ENCODE measurements at regions not wholly inside any gene's neighbourhood (a gene's known extent, or its start where the extent isn't known, plus 50 kb on each side); places are given as distances from the start of the nearest gene placed in this dataset.

DNA sequence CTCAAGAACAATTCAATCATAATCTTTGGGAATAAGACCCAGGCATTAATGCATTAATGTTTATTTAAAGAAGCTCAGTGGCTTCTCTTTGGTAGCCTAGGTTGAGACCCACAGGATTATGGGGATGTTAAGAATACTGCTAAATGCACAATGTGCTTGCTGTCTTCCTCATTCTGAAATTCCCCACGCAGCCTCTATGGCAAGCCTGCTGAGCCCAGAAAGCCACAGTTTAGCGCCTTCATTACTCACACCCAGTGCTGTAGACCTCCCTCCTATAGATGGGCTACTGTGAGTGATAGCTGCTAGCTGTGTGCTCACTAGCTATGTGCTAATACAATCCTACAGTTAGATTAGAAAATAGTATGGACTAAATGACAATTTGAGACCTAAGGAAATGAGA is 90.6 kb downstream of the TNFSF13B start:
- DNase-seq, result no peak

DNA sequence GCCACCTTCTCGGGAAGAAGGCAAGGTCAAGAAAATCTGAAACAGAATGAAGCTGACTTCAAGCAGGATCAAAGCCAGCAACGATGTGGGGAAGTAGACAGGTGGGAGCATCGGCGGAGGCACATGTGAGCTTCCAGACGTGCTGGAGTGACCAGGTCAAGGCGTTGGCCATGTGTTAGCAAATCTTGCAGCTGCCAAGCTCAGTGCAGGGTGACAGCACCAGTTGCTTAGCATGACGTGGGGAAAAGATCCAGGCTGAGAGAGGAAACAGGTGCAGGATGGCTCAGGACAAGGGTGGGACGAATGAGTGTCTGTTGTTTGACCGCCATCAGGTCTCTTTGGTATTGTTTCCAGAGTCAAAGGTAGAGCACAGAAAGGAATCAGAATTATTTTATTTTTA is 92.3 kb downstream of the TNFSF13B start:
- DNase-seq, result no peak

DNA sequence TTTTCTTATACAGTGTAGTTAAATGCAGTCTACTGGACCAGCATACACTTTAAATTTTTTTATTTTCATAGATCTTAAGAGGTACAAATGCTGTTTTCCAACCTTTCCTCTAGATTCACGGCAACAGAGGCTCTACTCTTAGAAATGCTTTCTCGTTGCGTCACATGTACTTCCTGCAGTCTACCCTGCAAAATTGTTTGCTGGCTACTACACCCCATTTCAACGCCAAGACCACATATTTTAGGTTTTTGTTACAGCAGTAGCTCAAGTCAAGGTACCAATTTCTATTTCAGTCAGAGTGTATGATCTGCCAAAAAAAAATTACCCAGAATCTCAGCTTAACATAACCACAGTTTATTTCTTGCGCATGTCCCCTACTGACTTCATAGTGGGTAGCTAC is 94.1 kb downstream of the TNFSF13B start:
- DNase-seq, result no peak

DNA sequence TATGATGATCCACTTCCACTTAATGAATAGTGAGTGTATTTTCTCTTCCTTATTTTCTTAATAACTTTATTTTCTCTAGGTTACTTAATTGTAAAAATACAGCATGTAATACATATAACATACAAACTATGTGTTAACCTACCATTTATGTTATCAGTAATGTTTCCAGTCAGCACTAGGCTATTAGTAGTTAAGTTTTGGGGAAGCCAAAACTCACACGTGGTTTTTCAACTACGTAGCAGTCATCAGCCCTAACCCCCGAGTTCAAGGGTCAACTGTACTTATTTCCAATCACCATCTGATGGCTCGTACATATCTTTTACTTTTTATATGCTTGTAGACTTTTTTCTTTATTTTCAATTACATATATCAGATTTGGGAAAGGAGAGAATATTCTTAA is 95.7 kb downstream of the TNFSF13B start:
- DNase-seq, result no peak

DNA sequence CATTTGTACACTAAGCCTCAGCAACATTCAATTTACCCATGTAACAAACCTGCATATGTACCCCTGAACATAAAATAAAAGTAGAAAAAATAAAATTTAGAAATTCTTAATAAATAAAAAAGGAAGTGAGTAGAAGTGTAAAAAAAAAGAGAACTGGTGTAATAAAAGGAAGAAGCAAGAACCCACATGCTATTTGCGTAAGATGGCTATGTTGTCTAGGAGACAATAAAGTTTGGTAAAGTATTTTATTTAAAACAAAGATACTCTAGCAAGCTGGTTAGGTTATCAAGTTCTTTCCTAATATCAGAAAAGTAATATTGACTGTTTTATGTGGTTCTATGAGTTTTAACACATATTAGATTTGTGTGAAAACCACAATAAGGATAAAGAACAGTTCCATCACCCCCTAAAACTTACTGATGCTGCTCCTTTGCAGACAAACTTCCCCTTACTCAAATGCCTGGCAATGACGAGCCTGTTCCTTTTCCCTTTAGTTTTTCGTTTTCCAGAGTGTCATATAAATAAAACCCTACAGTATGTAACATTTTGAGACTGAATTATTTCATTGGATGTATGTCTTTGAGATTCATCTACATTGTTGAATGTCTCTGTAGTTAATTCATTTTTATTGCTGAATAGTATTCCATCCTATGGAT is 98.9 kb downstream of the TNFSF13B start:
- no peak for DNase-seq

DNA sequence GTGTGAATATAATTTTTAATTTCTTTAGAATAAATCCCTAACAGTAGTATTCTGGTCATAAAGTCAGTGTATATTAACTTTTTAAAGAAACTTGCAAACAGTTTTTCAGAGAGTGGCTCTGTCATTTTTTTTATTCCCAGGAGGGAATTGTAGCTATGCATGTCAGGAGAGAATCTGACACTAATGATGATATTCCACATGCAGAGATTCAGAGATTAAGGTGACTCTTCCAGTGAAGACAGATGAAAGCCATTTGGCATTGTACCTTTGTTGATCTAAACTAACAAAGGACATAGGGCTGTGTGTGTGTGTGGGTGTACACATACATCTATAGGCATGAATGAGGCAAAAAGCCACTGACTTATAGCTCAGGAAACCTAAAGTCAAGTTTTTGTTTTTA is 99.9 kb downstream of the TNFSF13B start:
- no peak for DNase-seq

DNA sequence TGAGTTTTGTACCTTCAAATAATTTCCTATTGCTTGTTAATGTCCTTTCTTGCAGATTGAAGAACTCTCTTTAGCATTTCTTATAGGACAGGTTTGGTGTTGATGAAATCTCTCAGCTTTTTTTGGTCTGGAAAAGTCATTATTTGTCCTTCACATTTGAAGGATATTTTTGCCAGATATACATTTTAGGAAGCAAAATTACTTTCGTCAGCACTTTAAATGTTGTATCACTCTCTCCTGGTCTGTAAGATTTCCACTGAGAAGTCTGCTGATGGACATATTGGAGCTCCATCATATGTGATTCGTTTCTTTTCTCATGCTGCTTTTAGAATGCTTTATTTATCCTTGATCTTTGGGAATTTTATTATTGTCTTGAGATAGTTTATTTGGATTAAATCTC is 105.5 kb downstream of the TNFSF13B start:
- DNase-seq, result no peak

DNA sequence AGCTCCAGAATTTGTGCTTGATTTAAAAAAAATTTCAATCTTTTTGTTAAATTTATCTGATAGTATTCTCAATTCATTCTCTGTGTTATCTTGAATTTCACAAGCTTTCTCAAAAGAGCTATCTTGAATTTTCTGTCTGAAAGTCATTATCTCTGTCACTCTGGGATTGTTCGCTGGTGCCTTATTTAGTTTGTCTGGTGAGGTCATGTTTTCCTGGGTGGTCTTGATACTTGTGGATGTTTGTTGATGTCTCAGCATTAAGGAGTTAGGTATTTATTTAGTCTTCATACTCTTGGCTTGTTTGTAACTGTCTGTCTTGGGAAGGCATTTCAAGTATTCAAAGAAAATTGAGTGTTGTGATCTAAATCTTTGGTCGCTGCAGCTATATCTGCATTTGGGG is 106.3 kb downstream of the TNFSF13B start:
- DNase-seq, result no peak

DNA sequence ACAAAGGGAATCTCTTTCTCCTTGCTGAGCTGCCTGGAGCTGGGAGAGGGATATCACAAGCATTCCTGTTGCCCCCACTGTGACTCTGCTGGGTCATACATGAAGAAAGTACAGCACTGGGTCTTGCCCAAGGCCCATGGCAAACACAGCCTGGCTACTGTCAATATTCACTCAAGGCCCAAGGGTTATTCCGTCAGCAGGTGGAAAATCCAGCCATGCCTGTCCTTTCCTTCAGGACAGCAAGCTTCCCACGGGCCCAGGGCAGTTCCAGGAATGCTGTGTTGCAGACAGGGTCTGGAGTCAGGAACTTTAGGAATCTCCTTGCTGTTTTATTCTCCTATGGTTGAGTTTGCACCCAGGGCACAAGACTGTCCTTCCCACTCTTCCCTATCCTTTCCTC is 106.8 kb downstream of the TNFSF13B start:
- DNase-seq, result no peak

DNA sequence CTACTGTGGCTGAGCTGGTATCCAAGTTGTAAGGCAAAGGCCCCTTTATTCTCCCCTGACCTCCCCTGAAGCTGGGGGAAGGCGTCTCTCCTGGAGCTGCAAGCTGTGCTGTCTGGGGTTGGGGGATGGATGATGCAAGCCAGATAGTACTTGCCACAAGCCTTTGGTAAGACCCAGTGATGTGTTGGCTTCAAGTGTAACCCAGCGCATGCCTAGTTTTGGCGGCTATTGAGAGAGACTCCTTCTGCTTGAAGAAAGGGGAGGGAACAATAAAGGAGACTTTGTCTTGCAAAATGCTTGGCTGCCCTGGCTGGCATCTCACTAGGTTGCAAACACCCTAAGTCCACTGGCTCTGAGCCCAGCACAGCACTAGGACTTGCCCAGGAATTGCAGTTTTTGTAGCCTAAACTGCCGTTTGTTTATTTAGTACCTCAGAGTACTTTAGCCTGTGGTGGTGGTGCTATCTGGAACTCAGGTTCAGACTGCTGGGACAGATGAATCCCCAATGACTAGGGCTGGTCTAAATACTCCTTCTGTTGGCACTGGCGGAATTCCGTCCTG is 108.2 kb downstream of the TNFSF13B start:
- no peak for DNase-seq

DNA sequence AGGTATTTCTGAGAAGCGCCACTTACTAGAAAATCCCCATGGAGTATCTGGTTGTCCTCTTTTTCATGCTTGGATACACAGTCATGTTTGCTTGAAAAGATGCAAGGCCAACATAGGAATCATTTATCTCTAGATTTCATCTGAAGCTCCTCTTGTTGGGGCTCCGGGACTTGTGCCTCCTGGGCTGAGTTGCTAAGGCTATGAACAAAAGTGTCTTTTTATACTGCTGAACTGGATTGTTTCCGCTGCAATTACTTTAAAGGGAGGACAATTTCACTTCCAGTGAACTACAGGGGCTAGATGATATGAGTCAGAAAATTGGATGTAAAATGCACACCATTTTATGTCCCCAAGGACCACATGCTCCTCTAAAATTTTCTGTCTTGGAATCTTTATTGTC is 114.1 kb downstream of the TNFSF13B start:
- DNase-seq, result no peak

DNA sequence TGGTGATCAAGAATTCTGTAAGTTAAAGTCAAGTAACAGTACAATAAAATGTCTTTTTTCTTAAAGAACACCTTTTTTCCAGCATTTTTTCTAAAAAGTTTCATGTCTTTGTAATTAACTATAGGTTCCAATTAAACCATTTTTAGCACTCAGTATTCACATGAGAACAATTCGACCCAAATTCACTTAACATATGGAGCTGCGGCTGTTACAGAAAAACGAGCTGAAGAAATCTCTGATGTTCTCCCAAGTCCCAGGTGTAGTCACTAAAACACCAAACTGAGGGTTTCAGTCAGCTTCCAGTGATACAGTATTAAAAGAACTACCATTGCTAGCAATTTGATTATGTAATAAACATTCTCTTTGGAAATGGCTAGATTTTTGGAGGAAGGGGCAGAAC is 117.6 kb downstream of the TNFSF13B start:
- no peak for DNase-seq

DNA sequence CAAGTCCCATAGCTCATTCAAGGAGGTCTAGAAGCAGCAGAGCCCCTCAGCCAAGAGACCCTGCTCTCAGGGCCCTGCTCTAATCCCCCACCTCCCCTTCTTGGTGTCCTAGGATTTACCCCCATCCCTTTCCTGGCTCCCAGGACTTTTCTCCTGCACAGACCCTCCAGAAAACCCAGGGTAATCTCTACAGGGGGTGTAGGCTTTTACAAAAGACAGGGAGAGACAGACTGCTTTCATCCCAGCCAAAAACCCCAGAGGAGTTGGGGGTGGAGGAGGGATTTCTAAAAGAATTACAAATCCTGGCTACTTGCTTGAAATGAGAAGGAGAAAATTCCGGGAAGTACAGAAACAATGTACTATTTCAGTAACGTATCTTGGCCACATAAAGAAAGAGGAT is 133.3 kb downstream of the TNFSF13B start:
- no peak for DNase-seq

DNA sequence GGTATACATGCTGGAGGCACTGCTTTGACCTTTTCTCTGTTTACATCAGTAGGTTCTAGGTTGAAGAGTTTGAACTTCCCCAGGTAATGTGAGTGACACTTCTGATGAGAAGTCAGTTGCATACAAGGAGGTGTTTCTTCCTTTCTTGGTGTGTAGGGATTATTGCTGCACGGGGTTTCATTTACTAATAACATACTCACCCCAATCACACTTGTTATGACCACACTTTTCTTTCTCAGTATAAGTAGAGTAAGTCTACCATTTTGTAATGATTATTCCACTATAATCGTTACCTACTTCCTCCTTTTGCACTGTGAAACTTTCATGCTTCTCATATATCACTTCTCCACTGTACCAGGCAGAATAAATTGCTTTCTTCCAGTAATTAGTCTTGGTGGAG is 138.0 kb downstream of the TNFSF13B start:
- no peak for DNase-seq

DNA sequence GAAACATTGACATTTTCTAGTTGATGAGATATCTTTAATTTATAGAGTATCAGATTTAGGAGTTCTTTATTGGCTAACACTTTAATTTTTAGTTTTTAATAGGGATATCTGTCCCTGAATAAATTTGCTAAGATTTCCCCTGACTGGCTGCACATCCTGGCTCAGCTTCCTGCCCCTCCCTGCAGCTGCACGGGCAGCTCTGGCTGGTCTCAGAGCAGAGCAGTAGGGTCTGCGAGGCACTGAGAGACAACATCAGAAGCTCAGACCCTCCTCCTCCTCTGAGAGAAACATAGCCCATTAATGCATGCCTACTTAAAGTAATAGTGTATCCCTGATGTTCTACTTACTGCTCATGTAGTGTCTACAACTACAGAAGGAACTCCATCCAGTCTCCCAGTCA is 139.2 kb downstream of the TNFSF13B start:
- DNase-seq, result no peak

DNA sequence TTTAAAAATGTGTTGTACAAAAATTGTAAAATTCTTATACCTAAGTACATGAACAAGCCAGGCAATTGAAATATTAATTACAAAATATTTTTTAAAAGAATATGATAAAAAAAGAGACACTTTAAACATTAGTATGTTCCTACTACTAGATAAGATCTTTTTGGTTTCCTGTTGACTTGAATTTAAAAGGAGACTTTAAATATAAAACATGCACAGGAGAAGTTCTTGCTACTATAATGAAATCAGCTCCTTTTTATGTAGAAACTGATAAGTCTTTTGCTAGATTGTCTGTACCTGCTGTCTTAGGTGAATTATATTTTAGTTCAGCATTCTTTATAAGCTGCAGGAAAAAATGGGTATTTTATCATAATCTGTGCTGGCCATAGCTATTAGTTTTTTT is 140.2 kb downstream of the TNFSF13B start:
- no peak for DNase-seq

DNA sequence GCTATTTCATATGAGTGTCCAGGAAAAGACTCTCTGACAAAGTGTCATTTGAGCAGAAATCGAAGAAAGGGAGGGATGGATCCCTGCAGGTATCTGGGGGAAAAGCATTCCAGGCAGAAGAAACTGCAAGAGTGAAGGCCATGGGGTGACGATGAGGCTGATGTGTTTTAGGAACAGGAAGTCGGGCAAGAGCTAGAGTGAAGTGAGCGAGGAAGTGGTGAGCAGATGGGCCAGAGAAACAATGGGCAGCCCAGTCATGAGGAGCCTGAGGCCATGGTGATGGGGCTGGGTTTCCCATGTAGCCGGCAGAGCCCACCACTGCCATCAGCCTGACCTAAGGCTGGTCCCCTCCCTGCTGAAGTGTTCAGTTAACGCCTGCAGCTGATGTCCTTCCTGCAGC is 150.2 kb downstream of the TNFSF13B start:
- no peak for DNase-seq

DNA sequence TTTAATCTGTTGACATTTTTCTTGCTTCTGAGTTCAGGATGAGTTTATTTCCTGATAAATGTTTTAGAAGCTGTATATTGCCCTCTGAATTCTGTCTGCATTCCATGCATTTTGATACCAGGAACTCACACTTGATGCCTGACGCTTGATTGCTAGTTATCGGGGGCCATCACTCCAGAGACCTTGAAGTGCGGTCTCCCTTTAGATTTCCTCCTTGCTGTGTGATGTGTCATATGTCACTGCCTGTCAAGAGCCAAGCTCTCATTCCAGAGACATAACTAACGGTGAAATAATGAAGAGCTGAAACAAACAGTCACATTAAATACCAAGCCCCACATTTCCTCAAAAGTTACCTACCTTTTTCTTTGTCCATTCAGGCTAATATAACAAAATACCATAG is 155.5 kb downstream of the TNFSF13B start:
- DNase-seq, result no peak

DNA sequence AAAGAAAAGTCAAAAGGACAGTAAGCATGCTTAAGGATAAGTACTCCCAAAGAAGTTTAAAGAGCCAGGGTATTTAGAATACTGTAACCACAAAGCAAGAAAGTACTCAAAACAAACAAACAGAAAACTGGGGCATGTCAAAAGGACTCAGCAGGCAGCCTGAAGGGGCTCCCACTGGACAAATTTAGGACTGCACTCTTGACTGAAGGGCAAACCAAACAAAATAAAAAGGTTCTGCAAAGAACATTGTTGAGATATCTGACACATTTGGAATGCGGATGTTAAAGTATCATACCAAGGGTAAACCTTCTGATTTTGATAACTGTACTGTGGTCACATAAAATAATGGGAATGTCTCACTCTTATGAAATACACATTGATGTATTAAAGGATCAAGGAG is 157.4 kb downstream of the TNFSF13B start:
- DNase-seq, result no peak

DNA sequence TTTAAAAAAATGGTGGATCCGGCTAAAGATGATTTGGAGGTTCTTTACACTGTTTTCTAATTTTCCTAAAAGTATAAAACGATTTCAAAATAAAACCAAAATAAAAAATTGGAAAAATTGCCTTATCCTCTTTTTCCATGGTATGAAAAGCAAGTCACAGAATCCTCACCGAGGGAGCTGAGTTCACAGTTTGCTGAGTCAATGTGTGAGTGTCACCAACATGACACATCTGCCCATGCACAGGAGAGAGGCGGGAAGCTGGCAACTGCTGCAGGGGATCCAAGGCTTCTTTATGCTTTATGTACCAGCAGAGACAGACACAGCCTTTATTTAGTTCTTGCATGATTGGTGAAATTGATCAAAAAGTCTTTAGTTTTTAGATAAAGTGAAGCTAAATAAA is 157.8 kb downstream of the TNFSF13B start:
- DNase-seq, result no peak

DNA sequence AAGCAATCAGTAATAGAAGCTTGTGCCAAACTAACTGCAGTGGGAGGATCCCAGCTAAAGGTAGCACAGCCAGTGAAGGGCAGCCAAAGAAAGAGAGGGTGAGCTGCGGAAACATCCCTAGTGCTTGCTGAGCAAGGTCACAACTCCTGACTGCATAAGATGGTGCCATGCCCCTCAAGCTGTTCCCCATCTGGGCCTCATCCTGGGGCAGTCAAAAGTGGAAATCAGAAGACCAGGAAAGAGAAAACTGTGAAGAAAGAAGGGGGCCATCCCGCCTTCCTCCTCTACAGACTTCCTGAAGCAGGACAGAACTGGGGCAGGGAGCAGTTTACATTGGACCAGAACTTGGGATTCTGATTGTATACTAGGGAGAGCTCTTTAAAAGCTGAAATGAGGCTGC is 159.2 kb downstream of the TNFSF13B start:
- no peak for DNase-seq

DNA sequence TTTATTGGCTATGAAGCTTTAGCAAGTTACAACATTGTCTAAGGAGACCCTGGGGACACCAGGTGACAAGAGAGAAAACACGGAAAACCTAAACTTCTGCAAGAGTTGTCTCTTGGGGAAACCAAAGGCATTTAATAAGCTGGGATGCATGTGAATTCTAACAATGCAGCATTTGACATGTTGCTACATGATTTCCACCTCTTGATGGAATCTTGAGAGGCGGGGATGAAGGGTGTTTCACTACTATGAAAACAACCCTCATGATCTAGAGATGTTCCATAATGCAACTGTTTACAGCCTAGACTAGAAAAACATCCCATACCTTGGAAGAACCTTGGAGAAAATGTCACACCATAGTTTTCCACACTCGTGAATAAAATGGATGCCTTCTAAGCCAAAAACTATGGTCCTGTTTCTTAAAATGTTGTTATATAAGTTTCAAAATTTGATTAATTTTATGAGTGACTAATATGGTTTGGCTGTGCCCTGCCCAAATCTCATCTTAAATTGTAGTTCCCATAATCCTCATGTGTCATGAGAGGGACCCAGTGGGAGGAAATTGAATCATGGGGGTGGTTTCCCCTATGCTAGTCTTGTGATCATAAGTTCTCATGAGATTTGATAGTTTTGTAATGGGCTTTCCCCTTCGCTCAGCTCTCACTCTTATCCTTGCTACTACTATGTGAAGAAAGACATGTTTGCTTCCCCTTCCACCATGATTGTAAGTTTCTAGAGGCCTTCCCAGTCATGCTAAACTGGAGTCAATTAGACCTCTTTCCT is 164.6 kb downstream of the TNFSF13B start:
- no peak for DNase-seq

DNA sequence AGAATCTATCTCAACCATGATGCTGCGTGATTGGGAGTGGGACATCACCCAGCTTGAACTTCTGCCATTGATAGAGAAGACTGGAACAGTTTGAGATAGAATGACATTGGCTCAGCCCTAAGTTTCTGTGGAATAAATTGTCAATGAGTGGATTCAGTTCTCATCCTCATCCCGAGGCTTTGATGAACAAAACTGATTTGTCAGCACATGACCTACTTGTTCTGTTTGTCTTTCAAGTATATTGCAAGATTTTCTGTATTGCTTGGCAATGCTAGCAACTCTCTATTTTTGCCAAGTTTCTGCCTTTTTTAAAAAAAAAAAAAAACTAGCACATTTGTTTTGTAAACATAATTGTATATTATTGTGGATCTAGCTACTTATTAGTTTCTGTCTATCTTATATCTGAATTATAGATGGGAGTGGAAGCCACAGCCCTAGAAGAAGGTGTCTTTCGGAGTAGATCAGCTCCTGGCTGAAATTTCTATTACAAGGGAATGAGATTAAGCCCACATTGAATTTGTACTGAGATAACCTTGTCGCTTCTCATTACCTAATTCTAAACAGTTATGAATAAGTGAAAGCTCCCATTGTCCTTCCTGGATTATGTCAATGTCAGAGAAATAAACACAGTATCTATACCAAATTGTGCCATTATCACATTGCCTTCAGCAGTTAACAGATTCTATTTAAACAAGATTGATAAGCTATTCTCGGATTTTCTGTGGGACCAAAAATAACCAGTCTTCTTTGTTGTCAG is 166.1 kb downstream of the TNFSF13B start:
- DNase-seq, result no peak

DNA sequence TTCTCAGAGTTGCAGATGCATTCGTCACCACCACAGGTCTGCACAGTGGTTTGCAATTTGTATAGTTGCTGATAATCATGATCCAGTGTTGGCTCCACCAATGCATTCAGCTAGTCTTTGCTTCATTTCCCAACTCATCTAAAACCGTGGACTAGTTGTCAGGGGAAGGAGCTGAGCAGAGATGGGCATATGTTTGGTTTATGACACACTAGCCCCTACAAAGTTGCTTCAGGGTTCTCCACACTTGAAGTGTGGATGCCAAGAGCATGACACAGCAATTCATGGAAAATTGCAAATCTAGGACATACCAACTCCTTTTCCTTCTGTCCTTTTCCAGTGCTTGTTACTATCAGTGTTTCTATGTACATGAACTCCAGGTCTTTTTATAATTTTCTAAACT is 168.0 kb downstream of the TNFSF13B start:
- DNase-seq, result no peak
